ENCODE measurements at regions not wholly inside any gene's neighbourhood (a gene's known extent, or its start where the extent isn't known, plus 50 kb on each side); places are given as distances from the start of the nearest gene placed in this dataset.

DNA sequence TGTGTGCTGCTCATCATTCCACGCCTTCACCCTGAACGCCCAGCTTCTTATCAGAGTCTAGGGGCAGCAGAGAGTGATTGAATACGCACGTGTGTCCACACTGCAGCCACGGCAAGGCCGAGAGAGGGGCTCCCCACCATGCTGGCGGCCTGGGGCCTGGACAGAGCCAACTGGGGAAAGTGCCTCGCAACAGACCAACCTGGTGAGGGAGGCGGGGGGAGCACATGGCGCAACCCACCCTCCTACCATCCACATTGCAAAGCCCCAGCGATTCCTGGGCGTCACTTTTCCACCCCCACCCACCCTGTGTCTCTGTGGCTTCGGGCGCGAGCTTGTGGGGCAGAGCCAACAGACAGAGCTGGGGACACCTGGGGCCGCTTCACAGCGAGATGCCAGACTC, 66.4 kb upstream of the DUSP22 start:
- DNase-seq (ENCODE audit: low read depth, low spot score): no peak

DNA sequence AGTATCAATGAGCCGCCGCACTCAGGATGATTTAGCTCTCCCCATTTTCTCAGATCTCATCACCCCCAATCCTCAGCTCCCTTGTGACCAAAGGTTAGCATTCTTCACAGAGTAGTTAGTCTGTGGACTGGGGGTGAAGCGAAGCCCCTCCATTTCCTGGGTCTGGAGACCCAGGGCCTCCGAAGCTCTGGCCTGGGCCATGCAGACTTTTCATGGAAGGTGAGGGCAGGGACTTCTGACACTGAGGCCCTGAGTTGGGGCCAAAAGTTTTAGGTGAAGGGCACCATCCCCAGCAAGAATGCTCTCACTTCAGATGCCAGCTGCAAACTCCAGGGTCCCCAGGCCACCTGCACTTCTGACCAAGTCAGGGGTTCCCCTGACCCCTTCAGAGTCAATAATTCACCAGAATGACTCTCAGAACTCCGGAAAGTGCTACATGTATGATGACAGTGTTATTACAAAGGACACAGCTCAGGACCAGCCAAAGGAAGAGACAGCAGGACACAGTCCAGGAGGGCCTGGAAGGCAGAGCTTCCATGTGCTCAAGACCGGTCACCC, 65.7 kb upstream of the DUSP22 start:
- DNase-seq (ENCODE audit: low read depth, low spot score): no peak

DNA sequence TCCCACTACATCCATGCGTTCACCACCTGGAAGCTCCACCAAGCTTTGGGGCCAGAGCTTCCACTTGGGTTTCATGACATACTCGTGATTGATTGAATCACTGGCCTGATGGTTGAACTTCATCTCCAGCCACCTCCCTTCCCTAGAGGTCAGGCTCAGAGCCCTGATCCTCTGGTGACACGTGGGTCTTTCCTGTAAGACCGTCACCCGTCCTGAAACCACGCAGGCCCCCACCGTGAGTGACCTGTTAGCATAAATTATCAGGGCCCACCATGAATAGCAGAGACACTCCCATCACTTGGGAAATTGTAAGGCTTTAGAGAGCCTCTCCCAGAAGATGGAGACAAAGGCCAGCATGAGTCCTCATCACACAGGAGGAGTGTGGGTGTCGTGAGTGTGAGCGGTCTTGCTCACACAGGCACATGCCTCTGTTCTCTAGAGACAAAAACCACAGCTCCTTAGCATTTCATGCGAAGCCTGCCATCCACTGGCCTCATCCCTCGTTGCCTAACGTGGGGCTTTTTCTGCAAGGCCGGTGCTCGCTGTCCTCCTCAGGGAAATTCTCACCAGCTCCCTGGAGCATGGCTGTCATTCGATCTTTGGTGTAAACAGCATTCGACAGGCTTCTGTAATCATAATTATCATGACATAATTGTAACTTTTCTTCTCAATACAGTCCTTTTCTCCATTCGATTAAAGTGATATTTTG, 65.1 kb upstream of the DUSP22 start:
- no peak for DNase-seq (ENCODE audit: low read depth, low spot score)

- no peak for DNase-seq (ENCODE audit: low read depth, low spot score)
These were observed 64.4 kb upstream of the DUSP22 start for GRCh38 chr6:227812-228338.

DNA sequence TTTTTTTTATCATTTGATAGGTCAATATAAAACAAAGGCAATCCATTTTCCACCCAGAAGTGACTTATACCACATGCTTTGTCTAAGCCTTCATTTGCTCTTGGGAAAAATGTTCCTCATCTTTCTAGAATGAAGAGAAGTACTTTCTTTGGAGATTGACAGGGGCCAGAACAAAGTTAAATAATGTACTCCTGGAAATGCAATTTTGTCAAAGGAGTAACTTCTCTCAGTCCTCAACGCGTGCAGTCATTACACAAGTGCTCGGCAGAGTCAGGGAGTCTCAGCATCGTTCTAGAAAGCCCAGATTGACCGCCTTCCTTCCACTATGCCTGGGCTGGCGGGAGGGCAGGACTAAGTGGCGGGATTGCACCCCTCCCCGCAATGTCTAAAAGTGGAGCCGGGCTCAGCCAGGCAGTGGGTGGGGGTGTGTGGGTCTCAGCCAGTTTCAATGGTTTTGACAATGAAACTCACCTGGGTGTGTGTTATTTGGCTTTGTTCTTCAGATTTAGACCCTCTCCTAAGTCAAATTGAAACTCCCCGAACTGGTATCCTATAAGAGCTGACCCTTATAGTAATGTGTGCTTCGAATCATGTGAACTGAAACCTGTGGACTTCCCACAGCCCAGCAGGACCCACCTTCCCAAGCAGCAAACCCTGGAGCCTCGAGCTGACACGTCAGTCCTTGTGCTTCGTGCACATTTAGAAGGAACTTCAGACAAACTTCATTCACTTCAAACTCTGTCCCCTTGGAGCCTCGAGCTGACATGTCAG, 63.2 kb upstream of the DUSP22 start:
- no peak for DNase-seq (ENCODE audit: low read depth, low spot score)

DNA sequence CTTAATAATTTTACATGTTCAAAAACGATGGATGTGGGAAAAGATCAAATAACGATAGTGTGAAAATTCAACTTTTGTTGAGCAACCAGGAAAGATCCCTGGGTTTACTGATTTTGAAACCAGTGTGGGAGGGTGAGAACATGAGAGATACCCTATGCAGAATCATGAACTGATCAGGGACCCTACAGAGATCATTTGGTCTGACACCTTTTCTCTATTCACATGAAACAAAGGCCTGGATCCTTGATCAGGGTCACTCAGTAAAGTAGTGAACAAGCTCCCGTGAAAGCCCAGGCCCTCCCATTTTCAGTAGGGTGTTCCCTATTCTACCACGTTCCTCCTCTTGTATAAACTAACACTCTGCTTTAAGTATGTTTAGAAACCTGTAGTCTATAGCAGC, 60.5 kb upstream of the DUSP22 start:
- DNase-seq (ENCODE audit: low read depth, low spot score): no peak

- DNase-seq (ENCODE audit: low read depth, low spot score): no peak
These were observed 59.2 kb upstream of the DUSP22 start for GRCh38 chr6:232982-233640.

GRCh38 chr6:234706-235372, 57.4 kb upstream of the DUSP22 start:
- no peak for DNase-seq (ENCODE audit: low read depth, low spot score)

DNA sequence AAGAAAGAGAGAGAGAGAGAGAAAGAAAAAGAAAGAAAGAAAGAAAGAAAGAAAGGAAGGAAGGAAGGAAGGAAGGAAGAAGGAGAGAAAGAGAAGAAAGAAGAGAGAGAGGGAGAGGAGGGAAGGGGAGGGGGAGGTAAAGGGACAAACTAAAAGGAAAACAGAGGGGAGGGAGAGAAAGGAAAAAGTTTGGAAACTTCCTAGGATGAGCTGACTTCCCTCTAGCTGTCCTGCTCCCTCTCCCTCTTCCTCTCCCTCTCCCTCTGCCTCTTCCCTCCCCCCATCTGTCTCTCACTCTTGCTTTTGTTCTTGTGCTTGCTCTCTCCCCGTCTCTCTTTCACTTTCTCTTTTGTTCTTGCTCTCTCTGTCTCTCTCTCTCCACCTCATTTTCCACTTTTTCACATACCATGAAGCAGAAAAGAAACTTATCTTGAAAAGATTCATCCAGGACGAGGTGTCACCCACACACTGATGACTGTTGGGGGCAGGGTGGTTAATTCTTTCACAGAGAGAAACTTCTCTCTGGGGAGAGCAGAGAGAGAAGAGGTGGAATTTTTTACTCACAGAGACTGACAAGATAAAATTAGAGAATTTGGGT, 56.4 kb upstream of the DUSP22 start:
- no peak for DNase-seq (ENCODE audit: low read depth, low spot score)

GRCh38 chr6:236519-236918, 55.8 kb upstream of the DUSP22 start:
- no peak for DNase-seq (ENCODE audit: low read depth, low spot score)

DNA sequence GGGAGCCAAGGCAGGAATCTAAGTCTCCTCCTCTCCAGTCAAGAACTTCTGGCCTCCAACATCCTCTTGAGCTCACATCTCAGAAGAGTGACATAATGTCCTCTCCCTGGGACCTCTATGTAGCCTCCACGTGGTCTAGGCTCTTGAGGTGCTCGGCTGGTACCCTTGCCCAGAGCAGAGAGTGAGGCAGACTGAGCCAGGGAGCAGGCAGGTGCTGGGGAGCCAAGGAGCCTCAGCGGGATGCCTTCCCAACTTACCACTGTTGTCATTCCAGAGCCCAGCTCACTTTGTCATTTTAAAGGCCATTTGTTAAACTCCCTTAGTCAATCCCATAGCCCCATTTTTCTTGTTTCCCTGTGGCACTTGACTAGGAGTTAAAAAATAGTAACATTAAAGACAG, 52.1 kb upstream of the DUSP22 start:
- DNase-seq (ENCODE audit: low read depth, low spot score): no peak

DNA sequence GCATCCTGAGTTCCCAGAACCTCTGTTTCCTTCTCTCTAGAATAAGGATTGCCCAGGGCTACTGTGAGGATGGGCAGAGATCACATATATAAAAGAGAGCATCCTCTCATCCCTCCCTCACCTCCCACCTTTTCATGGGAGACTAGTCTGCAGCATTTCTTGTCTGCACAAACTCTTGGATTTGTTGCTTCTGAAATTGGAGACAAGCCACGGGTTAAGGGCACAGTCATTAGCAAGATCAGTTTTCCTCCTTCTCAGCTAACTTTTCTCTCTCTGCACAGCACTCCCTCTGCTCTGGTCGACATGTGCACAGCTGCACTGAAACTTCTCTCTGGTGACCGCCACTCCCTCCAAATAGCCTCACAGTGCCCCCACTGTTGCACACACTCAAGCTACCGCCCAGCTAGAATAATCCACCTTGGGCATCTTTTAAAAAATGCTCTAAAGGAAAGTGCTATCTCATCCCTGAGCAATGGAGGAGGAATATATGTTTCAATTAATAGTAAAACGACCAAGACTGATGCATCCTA, 50.9 kb upstream of the DUSP22 start:
- no peak for DNase-seq (ENCODE audit: low read depth, low spot score)
